ENCODE measurements at regions not wholly inside any gene's neighbourhood (a gene's known extent, or its start where the extent isn't known, plus 50 kb on each side); places are given as distances from the start of the nearest gene placed in this dataset.
"Not testable (repeated sequence)": the region's sequence is repeated elsewhere in the genome, so short reads cannot be mapped to it uniquely, and the experiment has no call there.

GRCh38 chr12:83556040-83556439, 869.3 kb downstream of the TMTC2 start:
- TF ChIP-seq RAD21 (IDR thresholded peaks at IDR 0.05); CTCF (IDR thresholded peaks at IDR 0.05; ENCODE audit: low read depth, low read length, missing input control): not testable (repeated sequence)
- TF ChIP-seq, protein P1, sequence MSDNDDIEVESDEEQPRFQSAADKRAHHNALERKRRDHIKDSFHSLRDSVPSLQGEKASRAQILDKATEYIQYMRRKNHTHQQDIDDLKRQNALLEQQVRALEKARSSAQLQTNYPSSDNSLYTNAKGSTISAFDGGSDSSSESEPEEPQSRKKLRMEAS (IDR thresholded peaks at IDR 0.05) = not testable (repeated sequence)
